GM13976 (cell line): ENCODE measurements at regions not wholly inside any gene's neighbourhood (a gene's known extent, or its start where the extent isn't known, plus 50 kb on each side); places are given as distances from the start of the nearest gene placed in this dataset.

ENCODE experiments used
- DNase-seq: peaks from one replicate; pipeline ENCODE4 v3.0.0; 2012; ENCODE audit warnings: low spot score
- CTCF ChIP-seq: IDR thresholded peaks from 2 replicates; pipeline ENCODE4 v1.5.1; 2012; ENCODE audit warnings: borderline replicate concordance, mild to moderate bottlenecking; ENCODE audit not compliant: insufficient read depth; ENCODE audit errors: extremely low read depth, missing control alignments, control extremely low read depth
- in situ Hi-C: fragments of 300-500 bp; cut with MboI; formaldehyde crosslinking; loops from one replicate; pipeline ENCODE4 v1.12.0; 2022; ENCODE audit warnings: low sequenced_read_pairs, mixed read lengths, inconsistent platforms; ENCODE audit not compliant: unreplicated experiment

- in situ Hi-C loops = no loop called here
- DNase-seq = no peak
- TF ChIP-seq CTCF = no peak
Observed at GRCh38 chr5:94027145-94027544, 285.7 kb upstream of the POU5F2 start.

GRCh38 chr5:94025788-94026473 lies 284.5 kb upstream of the POU5F2 start:
- no peak for DNase-seq
- TF ChIP-seq CTCF = peak; percentile 11
- in situ Hi-C loops = no loop called here

GRCh38 chr5:94024620-94025019 lies 283.2 kb upstream of the POU5F2 start:
- DNase-seq = no peak
- in situ Hi-C loops = no loop called here
- no peak for TF ChIP-seq CTCF

DNA sequence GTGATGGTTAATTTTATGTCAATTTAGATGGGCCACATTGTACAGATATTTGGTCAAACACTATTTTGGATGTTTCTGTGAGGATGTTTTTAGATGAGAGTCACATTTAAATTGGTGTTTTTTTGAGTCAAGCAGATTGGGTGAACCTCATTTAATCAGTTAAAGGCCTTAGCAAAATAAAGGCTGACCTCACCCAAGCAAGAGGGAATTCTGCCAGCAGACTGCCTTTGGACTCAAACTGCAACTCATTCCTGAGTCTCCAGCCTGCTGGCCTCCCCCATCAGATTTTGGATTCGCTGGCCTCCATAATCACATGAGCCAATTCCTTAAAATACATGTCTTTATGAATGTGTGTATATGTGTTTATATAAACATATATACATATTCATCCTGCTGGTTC lies 282.7 kb upstream of the POU5F2 start:
- no peak for DNase-seq
- no peak for TF ChIP-seq CTCF
- in situ Hi-C loops = no loop called here

DNA sequence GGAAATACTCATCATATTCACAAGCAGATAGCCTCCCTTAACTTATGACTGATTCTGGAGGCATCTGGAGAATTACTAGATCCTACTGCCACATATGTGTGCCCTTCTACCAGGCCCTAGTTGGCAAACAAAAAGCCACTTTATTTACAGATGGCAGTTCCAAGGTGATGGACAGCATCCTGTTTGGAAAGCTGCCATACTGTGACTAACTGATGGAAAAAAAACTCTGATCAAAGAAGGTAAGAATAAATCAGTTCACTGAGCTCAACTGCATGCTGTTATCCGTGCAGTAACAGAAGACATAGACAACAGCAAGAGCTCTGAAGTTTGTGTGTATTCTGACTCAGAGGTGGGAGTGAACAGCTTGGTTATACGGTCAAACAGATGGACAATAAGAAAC lies 279.8 kb upstream of the POU5F2 start:
- in situ Hi-C loops = no loop called here
- DNase-seq = no peak
- no peak for TF ChIP-seq CTCF

DNA sequence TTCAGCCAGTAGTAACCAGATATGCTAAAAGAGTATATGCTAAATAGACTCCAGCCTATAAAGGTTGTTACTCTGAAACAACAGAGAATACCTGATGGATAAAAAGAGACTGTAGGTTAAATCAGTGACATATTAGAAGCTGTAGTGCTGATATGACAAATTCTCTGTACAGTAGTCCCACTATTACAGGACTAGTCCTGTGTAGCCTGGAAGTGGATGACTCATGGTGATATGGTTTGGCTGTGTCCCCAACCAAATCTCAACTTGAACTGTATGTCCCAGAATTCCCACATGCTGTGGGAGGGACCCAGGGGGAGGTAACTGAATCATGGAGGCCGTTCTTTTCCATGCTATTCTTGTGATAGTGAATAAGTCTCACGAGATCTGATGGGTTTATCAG lies 276.2 kb upstream of the POU5F2 start:
- TF ChIP-seq CTCF = no peak
- no peak for DNase-seq
- in situ Hi-C loops = no loop called here
